ENCODE measurements at regions not wholly inside any gene's neighbourhood (a gene's known extent, or its start where the extent isn't known, plus 50 kb on each side); places are given as distances from the start of the nearest gene placed in this dataset.

DNA sequence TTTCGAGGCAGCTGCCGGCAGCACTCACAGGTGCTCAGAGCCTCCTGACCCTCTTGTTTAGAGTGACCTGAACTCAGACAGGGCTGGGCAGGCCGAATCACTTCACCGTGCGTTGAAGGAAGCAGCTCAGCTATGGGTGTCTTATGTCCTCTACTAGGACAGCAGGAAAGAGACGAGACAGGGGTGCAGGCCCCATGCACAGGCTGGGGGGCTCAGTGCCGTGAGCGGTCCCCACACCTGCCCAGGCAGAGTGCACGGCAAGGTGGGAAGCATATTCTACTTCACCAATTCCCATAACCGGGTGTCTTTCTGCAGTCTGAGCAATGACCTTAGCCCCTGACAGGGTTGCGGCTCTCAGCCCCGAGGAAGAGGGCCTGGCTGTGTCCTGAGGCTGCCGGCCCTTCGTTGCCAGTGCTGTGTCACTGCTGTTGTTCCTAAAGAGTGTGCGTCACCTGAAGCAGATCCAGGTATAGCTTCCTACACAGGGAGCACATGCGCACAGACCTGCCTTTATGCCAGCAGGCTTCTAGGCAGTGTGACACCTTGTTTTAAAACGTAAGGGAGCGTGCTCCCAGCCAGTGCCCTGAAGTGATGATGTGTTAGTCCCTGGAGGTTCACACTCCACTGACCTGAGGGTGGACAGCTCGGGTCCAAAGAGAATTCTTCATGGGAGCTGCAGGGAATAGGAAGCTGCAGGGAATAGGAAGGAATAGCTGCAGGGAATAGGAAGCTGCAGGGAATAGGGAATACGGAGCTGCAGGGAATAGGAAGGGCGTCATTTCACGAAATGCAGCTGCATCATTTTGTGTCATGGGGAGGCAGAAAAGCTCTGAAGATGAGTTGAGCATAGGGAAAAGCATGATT lies 207.9 kb upstream of the SALL3 start:
- no peak for DNase-seq (ENCODE audit: low read depth)

GRCh38 chr18:78772360-78773302 lies 207.0 kb upstream of the SALL3 start:
- DNase-seq (ENCODE audit: low read depth) = no peak

DNA sequence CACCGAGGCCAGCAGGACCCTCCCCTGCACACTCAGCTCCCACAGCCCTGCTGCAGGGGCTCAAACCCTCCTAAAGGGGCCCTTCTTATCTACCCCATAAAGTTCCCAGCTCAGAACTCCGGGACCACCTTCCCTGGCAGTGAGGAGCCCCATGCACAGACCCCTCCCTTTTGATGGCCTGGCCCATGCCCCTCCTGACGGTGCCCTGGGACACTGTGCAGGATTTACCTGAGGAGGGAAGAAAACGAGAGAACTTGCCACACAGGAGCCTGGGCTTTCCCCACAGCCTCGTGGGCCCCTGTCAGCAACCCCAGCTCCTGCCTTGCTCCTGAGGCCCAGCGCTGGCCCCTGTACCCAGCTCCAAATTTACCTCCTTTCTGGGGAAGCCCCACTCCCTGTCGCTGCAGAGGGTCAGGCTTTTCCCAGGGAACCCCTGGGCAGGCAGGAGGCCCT lies 206.3 kb upstream of the SALL3 start:
- no peak for DNase-seq (ENCODE audit: low read depth)

- DNase-seq (ENCODE audit: low read depth) = no peak
These were observed 205.8 kb upstream of the SALL3 start for GRCh38 chr18:78773819-78774218.

DNA sequence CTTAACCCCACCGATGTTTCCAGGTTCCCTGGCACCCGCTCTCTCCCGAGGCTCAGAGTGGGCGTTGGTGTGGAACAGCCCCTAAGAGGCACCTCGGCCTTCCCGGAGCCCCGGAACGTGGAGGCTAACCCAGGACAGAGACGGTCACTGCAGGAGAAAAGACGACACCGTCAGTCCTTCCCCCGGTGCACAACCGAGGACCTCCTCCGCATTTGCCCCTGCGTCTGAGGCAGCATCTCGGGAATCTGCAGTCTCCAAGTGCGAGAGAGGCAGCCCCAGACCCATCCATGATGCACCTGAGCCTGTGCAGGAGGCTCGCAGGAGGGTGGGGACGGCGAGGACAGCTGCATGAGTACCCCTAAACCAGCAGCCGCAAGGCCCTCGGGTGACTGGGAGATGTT lies 204.9 kb upstream of the SALL3 start:
- DNase-seq (ENCODE audit: low read depth) = no peak

DNA sequence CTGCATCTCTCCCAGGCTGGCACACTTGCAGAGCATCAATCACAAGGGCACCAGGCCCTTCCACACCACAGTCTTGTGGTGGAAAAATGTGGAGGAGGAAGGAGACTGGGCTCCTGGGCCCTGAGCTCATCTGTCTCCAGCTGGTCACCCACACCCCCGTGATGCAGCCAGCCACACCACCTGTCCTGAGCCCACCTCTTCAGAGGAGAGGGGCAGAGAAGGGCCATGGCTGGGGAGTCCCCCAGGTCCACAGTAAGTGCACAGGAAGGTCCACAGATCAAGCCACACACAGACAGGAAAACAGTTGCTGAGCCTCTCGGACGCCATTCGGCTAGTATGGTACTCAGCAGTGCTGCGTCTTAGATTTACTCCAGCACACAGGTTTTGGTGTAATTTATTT lies 203.5 kb upstream of the SALL3 start:
- DNase-seq (ENCODE audit: low read depth) = no peak

- no peak for DNase-seq (ENCODE audit: low read depth)
These were observed 202.8 kb upstream of the SALL3 start for GRCh38 chr18:78776706-78777285.

DNA sequence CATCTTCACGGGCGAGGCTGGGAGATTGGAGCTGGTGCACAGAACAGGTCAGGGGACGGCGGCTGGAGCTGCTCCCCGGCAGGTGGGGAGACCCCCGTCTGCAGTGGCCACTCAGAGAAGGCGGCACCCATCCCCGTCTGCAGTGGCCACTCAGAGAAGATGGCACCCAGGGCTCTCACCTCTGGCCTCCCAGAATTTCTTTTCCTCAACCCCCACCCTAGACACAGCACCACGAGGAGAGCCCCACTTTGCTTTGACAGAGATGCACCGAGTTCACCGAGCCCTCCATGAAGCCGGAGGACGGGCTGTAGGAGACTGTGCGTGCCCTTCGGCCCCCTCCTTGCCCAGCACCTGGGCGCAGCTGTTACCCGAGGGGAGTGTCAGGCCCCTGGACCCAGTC lies 201.6 kb upstream of the SALL3 start:
- DNase-seq (ENCODE audit: low read depth) = no peak

- no peak for DNase-seq (ENCODE audit: low read depth)
These were observed 201.0 kb upstream of the SALL3 start for GRCh38 chr18:78778651-78779050.

GRCh38 chr18:78779996-78780718 lies 199.5 kb upstream of the SALL3 start:
- DNase-seq (ENCODE audit: low read depth) = no peak

DNA sequence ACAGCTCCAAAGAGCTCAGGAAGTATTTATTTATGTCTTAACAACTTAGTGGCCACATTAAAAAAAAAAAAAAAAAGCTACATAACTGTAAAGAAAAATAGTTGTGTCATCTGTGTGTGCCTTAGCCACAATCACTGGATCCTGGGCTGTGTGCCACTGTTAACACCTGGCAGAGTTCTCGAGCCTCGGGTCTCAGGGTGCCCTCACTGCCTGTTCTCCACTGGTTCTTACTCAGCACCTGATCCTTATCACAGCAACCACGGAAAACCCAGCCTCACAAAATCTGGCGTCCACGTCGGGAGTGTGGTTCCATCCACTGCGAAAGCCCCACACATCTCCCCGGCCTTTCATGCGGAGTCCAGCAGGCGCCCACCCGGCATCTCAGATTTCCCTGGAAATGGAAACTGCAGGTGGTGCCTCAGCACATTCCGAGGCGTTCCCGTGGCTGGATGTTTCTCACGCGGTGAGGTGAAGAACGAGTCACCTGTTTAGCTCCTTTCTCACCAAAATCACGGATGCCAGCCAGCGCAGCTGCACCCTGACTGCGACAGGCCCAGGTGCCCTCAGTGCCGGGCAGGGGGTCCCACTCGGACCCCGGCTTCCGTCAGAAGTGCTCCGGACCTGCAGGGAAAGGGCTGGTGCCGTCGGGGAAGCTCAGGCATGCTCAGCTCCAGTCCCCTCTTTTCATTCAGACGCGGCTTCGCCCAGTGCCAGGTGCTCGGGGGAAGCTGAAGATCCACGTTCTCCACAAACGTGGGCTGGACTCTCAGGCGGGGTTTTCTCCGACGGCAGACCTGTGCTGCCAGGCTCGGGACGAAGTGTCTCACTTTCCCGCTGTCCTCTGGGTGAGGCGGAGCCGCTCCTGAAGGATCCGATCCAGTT lies 198.7 kb upstream of the SALL3 start:
- DNase-seq (ENCODE audit: low read depth) = no peak

GRCh38 chr18:78781601-78781960 lies 198.0 kb upstream of the SALL3 start:
- DNase-seq (ENCODE audit: low read depth) = no peak

- no peak for DNase-seq (ENCODE audit: low read depth)
These were observed 196.6 kb upstream of the SALL3 start for GRCh38 chr18:78782951-78783563.

- no peak for DNase-seq (ENCODE audit: low read depth)
These were observed 196.1 kb upstream of the SALL3 start for GRCh38 chr18:78783564-78783960.

DNA sequence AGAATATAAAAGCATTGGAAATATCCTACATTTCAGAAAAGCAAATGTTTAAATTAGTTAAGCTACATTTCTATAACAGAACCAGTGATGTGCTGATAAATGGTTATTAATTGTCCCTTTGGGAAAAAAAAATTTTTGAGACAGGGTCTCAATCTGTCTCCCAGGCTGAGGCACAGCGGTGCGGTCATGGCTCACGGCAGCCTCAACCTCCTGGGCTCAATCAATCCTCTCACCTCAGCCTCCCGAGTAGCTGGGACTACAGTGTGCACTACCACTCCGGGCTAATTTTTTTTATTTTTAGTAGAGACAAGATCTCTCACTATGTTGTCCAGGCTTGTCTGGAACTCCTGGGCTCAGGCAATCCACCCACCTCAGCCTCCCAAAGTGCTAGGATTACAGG lies 194.8 kb upstream of the SALL3 start:
- DNase-seq (ENCODE audit: low read depth) = no peak

DNA sequence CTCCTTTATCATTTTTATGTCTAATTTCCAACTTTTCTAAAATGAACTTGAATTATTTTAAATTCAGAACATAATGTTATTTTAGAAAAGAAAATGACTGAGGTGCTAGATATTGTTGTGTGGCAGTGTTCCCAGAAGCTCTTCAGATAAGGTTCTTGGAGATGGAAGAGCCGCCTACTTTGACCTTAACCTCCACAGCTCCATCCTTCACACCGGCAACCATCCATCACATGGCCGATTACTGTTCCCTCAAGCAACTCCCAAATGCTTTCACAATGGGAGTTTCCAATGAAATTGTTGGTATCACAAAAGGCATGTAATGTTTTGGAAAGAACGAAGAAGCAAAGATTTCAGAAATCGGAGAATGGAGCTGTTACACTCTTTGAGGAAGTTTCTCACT lies 193.9 kb upstream of the SALL3 start:
- no peak for DNase-seq (ENCODE audit: low read depth)

- DNase-seq (ENCODE audit: low read depth) = no peak
These were observed 192.8 kb upstream of the SALL3 start for GRCh38 chr18:78786776-78787175.

GRCh38 chr18:78787751-78788150 lies 191.9 kb upstream of the SALL3 start:
- no peak for DNase-seq (ENCODE audit: low read depth)

DNA sequence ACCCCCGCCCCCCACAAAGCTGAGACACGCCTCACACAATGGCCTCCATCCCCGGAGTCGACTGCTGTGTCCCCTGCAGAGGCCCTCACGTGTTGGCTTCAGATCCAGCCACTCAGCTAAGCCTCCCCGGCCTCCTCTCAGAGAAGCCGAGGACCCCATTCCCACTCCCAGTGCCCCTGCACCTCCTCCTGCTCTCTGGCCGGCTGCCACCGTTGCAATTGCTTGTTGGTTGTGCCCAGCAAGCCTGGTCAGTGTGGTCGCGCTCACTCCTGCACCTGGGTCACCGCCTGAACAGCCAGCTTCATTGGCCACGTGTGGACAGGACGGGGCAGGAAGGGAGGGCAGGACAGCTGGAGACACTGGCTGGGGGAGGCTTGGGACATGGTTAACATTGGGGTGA lies 191.5 kb upstream of the SALL3 start:
- DNase-seq (ENCODE audit: low read depth) = no peak

GRCh38 chr18:78789850-78790249 lies 189.8 kb upstream of the SALL3 start:
- no peak for DNase-seq (ENCODE audit: low read depth)

GRCh38 chr18:78790511-78790910 lies 189.1 kb upstream of the SALL3 start:
- DNase-seq (ENCODE audit: low read depth) = no peak

Measured in CMK (cell line).